ENCODE measurements at regions not wholly inside any gene's neighbourhood (a gene's known extent, or its start where the extent isn't known, plus 50 kb on each side); places are given as distances from the start of the nearest gene placed in this dataset.

- no peak for TF ChIP-seq EZH2phosphoT487 (IDR thresholded peaks at IDR 0.05; ENCODE audit: insufficient read depth, low read depth)
- TF ChIP-seq EZH2 (IDR thresholded peaks at IDR 0.05; ENCODE audit: insufficient read depth, poor library complexity, severe bottlenecking), result no peak
Measured at GRCh38 chr20:6966721-6967120, 199.2 kb downstream of the BMP2 start.

Data from GM23248 (cell line).